Lung (tissue), 11 donors: ENCODE measurements at regions not wholly inside any gene's neighbourhood (a gene's known extent, or its start where the extent isn't known, plus 50 kb on each side); places are given as distances from the start of the nearest gene placed in this dataset.

Source experiments
- ATAC-seq: fragments of 200-7000 bp; cut with Tn5 transposase; one replicate; pipeline ENCODE4 v1.9.1; 2020; ENCODE audit warnings: moderate number of reproducible peaks; ENCODE audit not compliant: insufficient read depth, low FRiP score
- DNase-seq, 3 donors: peaks; one replicate each; pipeline ENCODE4 v3.0.0-alpha.2; 2013 to 2017
- H3K27ac ChIP-seq, 2 donors: one replicate each; pipeline ENCODE4 v1.5.1; 2013; ENCODE audit warnings: mild to moderate bottlenecking in 2 of 2, moderate library complexity in 2 of 2, control low read depth in 1 of 2, inconsistent platforms in 1 of 2, low read depth in 1 of 2, low read length in 1 of 2
- H3K27me3 ChIP-seq, 3 donors: one replicate each; pipeline ENCODE4 v1.5.1; 2013; ENCODE audit warnings: low read length in 2 of 3; ENCODE audit not compliant: control insufficient read depth in 3 of 3, insufficient read depth in 3 of 3
- H3K36me3 ChIP-seq, 4 donors: one replicate each; pipeline ENCODE4 v1.5.1; 2013; ENCODE audit warnings: low read length in 4 of 4, mild to moderate bottlenecking in 1 of 4, moderate library complexity in 1 of 4; ENCODE audit not compliant: control insufficient read depth in 4 of 4, insufficient read depth in 4 of 4
- H3K4me1 ChIP-seq, 5 donors: one replicate each; pipeline ENCODE4 v1.5.1; 2013; ENCODE audit warnings: low read length in 5 of 5, mild to moderate bottlenecking in 2 of 5, moderate library complexity in 1 of 5; ENCODE audit not compliant: control insufficient read depth in 5 of 5, insufficient read depth in 5 of 5
- H3K4me3 ChIP-seq: one replicate; pipeline ENCODE4 v1.5.1; 2013; ENCODE audit warnings: mild to moderate bottlenecking, control low read depth, moderate library complexity
- H3K9ac ChIP-seq, 2 donors: one replicate each; pipeline ENCODE4 v1.5.1; 2013; ENCODE audit warnings: low read length in 2 of 2, control low read depth in 1 of 2; ENCODE audit not compliant: insufficient read depth in 1 of 2
- H3K9me3 ChIP-seq, 4 donors: one replicate each; pipeline ENCODE4 v1.5.1; 2013; ENCODE audit warnings: low read length in 3 of 4, mild to moderate bottlenecking in 1 of 4, moderate library complexity in 1 of 4; ENCODE audit not compliant: control insufficient read depth in 4 of 4, insufficient read depth in 3 of 4
- WGBS, 2 donors: extraction: QIAGEN DNeasy Blood & Tissue Kit; methylation state at CpG; one replicate each; pipeline ENCODE4 v1.1.7; 2013; 5-methylcytosine and 5-hydroxymethylcytosine counted together
- TF ChIP-seq, protein P1 (sequence below): IDR thresholded peaks from 2 replicates; pipeline ENCODE4 v1.5.1; 2012; ENCODE audit warnings: mild to moderate bottlenecking; ENCODE audit errors: control extremely low read depth, extremely low read depth
- donor health status: control.
- donor health status: control.
- donor health status: Bipolar disorder and iron deficiency.
- donor health status: healthy.
- donor health status: DM: yes; HTN: yes; CAD: no.

DNA sequence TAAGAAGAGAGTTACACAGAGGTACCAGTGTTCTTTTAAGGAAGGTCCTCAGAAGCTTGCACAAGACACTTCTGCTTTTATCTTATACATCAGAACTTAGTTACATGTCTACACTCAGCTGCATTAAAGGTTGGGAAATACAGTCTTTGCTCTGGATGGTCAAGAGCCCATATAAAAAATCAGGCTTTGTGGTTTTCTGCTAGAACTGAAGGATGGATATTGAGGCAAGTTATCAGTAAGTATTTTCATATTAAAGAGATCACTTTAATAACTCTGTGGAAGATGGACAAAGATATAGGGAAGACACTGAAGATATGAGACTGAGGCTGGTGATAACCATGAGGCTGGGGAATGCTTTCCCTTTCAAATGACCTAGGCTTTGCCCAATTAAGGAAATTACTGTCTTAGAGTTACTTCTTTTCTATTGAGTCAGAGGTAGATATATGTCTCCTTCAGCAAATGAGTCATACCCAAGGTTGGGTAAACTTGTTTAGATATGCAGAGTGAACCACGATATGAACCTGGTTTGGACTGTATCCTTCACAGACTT, 87.0 kb upstream of the TNC start:
- Histone ChIP-seq H3K27ac (no peak overlapping the region), H3K9me3 (no peaks in the 10 kb centered on the region), H3K36me3 (no peaks in the 10 kb centered on the region), H3K9ac (no peak overlapping the region), H3K4me3 (no peak overlapping the region), H3K27me3 (no peaks in the 10 kb centered on the region), H3K4me1 (peaks cover 0 to 16% (median 6%) of the 10 kb centered on the region in 5 donors)
- TF ChIP-seq, protein P1, sequence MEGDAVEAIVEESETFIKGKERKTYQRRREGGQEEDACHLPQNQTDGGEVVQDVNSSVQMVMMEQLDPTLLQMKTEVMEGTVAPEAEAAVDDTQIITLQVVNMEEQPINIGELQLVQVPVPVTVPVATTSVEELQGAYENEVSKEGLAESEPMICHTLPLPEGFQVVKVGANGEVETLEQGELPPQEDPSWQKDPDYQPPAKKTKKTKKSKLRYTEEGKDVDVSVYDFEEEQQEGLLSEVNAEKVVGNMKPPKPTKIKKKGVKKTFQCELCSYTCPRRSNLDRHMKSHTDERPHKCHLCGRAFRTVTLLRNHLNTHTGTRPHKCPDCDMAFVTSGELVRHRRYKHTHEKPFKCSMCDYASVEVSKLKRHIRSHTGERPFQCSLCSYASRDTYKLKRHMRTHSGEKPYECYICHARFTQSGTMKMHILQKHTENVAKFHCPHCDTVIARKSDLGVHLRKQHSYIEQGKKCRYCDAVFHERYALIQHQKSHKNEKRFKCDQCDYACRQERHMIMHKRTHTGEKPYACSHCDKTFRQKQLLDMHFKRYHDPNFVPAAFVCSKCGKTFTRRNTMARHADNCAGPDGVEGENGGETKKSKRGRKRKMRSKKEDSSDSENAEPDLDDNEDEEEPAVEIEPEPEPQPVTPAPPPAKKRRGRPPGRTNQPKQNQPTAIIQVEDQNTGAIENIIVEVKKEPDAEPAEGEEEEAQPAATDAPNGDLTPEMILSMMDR, result no peak
- 55 to 83% methylated on average over 1 of the region's 1 CpG for whole genome bisulfite sequencing, 2 donors
- no peak for ATAC-seq
- no peak for DNase-seq

DNA sequence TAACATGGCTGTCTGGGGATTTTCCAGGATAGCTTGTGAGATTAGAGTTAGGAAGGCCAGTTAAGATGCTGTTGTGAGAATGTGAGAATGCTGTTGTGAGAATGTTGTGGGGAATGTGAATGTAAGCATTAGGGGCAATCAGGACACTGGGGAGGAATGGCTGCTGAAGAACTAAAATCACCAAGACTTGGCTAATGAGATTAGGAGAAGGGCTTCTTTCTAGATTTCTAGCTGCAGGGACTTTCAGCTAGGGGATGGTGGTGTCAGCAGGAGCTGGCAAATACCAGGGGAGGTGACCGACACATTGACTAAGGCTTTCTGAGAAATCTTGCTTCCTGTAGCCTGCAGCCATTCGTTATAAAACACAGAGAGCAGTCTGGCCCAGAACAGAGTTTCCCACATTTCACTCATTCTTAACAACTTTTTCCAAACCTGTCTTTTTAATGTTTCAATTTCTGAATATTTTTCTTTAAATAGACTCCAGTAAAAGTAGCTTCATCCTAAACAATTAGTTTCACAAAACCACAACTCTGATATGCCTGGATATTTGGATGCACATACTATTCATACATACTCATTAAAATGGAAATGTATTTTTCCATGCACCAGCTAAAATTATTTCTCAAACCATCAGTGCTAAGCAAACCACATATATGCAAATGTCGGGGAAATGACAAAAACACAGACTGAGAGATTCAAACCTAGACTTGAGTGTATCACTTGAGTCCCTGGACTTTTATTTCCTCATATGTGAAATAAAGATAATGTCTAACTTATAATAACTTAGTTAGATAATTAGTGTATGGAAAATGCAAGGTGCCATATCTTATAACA, 89.3 kb upstream of the TNC start:
- H3K27ac ChIP-seq, result no peak overlapping the region
- DNase-seq (no peak), ATAC-seq (no peak)
- 49 to 71% methylated on average over 3 of the region's 3 CpGs for WGBS, 2 donors
- no peaks in the 10 kb centered on the region for H3K9me3 ChIP-seq
- H3K36me3 ChIP-seq, result no peaks in the 10 kb centered on the region
- no peak overlapping the region for H3K4me3 ChIP-seq
- H3K27me3 ChIP-seq, result no peaks in the 10 kb centered on the region
- H3K4me1 ChIP-seq, result peaks cover 0 to 18% (median 6%) of the 10 kb centered on the region in 5 donors
- TF ChIP-seq, protein P1, result no peak
- H3K9ac ChIP-seq, result no peak overlapping the region

DNA sequence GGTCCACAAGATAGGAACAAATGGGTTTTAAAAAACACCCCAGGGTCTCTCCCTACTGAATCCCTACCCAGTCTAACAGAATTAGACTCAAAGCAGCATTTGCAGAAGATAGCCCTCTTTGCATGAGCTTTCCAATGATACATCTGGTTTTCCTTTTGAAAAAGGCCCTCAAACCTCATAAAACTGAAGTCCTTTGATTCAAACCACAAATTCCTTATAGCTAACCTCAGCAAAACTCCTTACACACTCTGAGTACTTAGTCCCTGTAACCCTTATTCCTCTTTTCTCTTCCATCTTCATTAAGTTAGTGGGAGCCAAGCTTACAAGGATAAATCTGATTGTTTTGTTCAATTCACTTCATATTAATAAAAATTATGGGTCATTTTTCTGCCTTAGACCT, 90.5 kb upstream of the TNC start:
- DNase-seq (no peak), ATAC-seq (no peak)
- Histone ChIP-seq H3K27me3 (no peaks in the 10 kb centered on the region), H3K9me3 (no peaks in the 10 kb centered on the region), H3K4me1 (peaks cover 0 to 23% (median 3%) of the 10 kb centered on the region in 5 donors), H3K9ac (no peak overlapping the region), H3K36me3 (no peaks in the 10 kb centered on the region), H3K4me3 (no peak overlapping the region), H3K27ac (no peak overlapping the region)
- TF ChIP-seq, protein P1, result no peak
